ENCODE measurements at regions not wholly inside any gene's neighbourhood (a gene's known extent, or its start where the extent isn't known, plus 50 kb on each side); places are given as distances from the start of the nearest gene placed in this dataset.

DNA sequence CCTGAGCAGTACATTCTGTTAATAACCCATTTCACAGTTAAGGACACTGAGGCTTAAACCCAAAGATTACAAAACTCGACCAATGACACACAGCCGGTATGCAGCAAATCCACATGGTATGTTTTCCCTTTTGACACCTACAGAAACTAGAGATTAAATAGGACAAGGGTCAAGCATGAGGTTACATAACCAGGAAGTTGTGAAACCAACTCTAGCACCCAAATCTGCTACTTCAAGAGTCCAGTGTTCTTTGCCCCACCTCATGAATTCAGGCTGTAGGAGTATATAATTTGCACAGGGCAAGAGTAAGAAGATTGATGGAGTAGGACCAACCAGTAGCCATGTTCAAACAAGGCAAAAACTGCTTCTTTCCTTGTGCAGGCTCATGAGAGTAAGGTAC lies 249.8 kb downstream of the BCL11A start:
- TF ChIP-seq CTCF (IDR thresholded peaks at IDR 0.05; ENCODE audit: low read length) (no peak), EZH2 (IDR thresholded peaks at IDR 0.05; ENCODE audit: borderline replicate concordance, low read length) (no peak)

All from OCI-LY1 (cell line).